CD4-positive, alpha-beta T cell treated with Interleukin-4 for 4 hours (primary cell): ENCODE measurements at regions not wholly inside any gene's neighbourhood (a gene's known extent, or its start where the extent isn't known, plus 50 kb on each side); places are given as distances from the start of the nearest gene placed in this dataset.
"Not testable (repeated sequence)": the region's sequence is repeated elsewhere in the genome, so short reads cannot be mapped to it uniquely, and the experiment has no call there.

ENCODE experiments used
- DNase-seq: peaks from one replicate; pipeline ENCODE4 v3.0.0-alpha.2; 2020

GRCh38 chr4:28248269-28248668, 1387.6 kb downstream of the STIM2 start:
- no peak for DNase-seq

DNA sequence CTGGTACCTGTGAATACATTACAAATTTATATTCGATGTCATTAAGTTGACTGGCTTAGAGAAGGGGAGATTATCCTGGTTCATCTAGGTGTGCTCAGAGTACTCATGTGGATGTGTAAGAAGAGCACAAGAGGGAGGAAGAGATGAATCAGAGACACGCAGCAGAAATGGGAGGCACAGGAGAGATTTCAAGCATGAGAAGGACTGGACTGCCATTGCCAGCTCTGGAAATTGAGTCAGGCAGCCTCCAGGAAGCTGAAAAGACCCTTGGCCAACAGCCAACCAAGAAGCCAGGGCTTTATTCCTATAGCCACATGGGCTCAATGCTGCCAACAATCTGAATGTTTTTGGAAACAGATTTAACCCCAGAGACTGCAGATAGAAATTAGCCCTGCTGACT, 1390.0 kb downstream of the STIM2 start:
- DNase-seq = no peak

GRCh38 chr4:28251831-28252230, 1391.2 kb downstream of the STIM2 start:
- no peak for DNase-seq

GRCh38 chr4:28254003-28254402, 1393.4 kb downstream of the STIM2 start:
- DNase-seq = no peak

DNA sequence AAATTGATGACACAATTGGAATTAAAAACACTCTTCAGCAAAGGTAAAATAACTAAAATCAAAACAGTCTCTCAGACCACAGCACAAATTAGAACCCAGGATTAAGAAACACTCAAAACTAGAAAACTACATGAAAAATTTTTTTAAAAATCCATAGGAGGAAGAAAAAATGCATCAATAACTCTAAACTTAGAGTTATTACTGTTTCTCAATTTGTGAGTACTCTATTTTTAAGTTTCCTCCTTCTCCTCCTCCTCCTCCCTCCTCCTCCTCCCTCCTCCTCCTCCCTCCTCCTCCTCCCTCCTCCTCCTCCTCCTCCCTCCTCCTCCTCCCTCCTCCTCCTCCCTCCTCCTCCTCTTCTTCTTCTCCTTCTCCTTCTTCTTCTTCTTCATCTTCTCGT, 1395.7 kb downstream of the STIM2 start:
- no peak for DNase-seq

DNA sequence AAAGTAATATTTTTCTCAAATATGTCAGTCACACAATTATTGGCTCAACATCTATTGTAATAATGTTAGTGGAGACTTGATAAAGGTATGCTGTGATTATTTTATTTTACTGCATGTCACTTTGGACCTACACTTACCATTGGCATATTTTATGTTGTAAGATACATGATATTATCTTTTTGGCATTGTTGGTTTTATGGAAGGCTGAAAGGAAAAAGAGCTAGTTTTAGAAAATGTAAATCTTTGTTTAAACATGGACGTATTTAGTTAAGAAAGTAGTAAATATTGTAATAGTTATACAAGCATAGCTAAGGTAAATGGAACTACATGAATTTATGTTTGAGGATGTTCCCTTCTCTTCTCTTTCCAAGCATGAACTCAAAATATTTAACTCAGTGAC, 1399.3 kb downstream of the STIM2 start:
- no peak for DNase-seq

GRCh38 chr4:28267166-28267565, 1406.5 kb downstream of the STIM2 start:
- no peak for DNase-seq

GRCh38 chr4:28269426-28269825, 1408.8 kb downstream of the STIM2 start:
- no peak for DNase-seq

DNA sequence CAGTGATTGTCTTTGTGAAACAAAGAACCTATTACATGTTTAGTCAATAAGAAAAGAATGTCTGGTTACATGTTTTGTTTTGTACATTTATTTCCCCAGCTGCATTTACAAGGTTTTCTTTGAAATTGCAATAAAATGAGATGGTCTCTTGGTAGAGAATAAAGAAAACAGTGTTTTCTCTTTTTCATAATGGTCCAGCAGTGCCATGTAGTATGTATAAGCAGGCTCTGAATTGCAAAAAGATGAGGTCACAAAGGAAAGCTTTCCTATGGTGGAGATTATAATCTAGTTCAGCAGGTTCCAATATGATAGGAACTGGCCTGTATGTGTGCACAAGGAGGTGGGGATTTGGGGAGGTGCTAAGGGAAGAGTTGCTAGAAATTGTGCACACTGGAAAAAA, 1417.3 kb downstream of the STIM2 start:
- DNase-seq = no peak

GRCh38 chr4:28278676-28279075, 1418.0 kb downstream of the STIM2 start:
- no peak for DNase-seq

DNA sequence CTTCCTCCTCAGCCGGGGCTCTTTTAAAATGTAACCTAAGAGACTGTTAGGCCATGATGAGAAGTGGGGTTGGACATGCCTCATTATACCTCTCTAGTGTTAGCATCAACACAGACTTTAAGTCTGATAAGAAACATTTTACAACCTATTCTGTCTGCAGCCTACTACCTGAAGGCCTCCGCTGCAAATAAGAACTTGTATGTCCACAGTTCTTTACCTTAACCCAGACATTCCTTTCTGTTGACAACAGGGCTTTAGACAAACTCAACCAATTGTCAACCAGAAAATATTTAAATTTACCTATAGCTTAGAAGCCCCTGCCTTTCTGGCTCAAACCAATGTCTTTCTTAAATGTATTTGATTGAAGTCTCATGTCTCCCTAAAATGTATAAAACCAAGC, 1418.6 kb downstream of the STIM2 start:
- no peak for DNase-seq

DNA sequence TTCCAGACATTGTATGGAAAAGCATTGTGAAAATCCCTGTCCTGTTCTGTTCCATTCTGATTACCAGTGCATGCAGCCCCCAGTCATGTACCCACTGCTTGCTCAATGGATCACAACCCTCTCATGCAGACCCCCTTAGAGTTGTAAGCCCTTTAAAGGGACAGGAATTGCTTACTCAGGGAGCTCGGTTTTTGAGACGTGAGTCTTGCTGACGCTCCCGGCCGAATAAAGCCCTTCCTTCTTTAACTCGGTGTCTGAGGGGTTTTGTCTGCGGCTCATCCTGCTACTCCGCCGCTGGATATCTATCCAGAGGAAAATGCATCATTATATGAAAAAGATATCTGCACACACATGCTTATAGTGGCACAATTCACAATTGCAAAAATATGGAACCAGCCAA, 1425.6 kb downstream of the STIM2 start:
- DNase-seq = not testable (repeated sequence)

- DNase-seq = no peak
Observed at GRCh38 chr4:28287831-28288233, 1427.2 kb downstream of the STIM2 start.

GRCh38 chr4:28296239-28296638, 1435.6 kb downstream of the STIM2 start:
- DNase-seq = no peak

DNA sequence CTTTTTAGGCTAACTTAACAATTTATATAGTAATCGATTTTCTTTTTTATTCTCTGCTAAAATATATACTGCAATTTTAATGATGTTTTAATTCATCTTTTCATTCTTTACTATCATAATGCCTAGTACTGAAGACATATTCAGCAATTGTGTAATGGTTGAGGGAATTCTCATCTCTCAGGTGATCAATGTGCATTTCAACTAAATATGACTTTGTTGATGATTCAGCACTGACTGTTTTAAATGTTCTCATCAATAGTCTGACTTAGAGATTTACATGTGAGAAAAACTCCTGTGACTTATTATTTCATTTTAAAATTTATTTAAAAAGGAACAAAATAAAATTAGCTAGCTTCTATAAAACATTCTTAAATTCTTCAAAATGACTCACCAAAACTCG, 1450.3 kb downstream of the STIM2 start:
- no peak for DNase-seq

DNA sequence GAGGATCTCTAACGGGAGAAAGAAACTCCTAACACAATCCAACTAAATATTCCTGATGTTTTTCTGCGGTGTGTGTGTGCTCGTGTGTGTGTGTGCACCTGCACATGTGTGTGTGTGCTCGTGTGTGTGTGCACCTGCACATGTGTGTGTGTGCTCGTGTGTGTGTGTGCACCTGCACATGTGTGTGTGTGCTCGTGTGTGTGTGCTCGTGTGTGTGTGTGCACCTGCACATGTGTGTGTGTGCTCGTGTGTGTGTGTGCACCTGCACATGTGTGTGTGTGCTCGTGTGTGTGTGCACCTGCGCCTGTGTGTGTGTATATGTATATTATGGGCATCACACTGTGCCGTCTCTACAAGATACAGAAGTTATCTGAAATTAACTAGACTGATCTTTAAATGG, 1451.9 kb downstream of the STIM2 start:
- not testable (repeated sequence) for DNase-seq

GRCh38 chr4:28313729-28314713, 1453.4 kb downstream of the STIM2 start:
- no peak for DNase-seq

GRCh38 chr4:28317221-28317620, 1456.6 kb downstream of the STIM2 start:
- DNase-seq = no peak

DNA sequence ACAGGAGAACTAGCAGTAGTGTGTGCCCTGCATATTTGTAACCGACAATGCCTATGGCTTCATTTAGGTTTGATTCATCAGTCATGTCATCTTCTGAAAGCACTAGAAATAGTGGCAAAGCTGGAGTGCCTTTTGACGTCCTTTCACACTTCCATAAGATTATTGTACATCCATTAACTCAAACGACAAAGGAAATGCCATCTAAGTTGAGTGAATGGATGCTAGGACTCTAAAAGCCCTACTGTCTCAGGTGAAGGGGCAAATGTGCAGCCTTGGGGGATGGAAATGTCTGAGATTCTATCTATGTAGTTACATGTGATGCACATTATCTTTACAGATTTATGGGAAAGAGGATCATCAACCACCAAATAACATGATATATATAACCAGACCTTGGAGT, 1473.6 kb downstream of the STIM2 start:
- no peak for DNase-seq

DNA sequence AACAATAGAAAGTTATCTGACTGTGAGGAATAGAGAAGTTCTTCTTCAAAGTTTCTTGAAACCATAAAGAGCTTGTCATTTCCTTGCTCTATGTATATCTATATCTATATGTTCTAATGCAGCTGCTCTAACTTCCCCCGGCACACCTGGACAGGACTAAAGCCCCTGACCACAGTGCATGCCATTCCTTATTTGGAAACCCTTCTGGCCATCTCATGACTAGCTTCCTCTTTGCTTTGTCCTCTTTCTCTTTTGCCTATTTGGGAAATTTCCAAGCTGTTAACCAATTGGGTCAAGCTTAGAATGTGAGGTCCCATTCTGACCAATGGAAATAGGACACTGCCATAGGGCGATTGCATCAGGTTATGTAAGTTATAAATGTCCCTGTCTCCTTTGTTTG, 1481.1 kb downstream of the STIM2 start:
- DNase-seq = no peak

- DNase-seq = no peak
Observed at GRCh38 chr4:28350485-28350884, 1489.8 kb downstream of the STIM2 start.

DNA sequence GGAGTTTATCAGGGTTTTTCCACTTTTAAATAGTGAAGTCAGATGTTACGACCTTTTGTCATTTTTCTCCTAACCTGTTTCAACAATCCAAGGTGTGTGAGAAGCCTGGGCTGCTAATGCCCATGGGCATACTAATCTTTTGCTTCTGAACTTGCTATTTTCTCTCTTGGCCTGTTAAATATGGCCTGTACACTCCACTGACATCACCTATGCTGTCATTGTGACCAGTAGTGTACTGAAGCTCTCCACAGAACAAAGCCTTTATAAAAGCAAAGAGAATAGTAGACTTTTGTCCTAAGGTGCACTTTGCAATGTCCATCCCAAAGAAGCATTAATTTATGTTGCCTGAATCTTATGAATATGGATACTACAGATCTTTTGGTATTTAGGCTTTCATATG, 1490.5 kb downstream of the STIM2 start:
- no peak for DNase-seq

GRCh38 chr4:28351826-28352225, 1491.2 kb downstream of the STIM2 start:
- no peak for DNase-seq

- DNase-seq = no peak
Observed at GRCh38 chr4:28354880-28355656, 1494.4 kb downstream of the STIM2 start.
